IMR-90 (cell line): ENCODE measurements at regions not wholly inside any gene's neighbourhood (a gene's known extent, or its start where the extent isn't known, plus 50 kb on each side); places are given as distances from the start of the nearest gene placed in this dataset.

ENCODE experiments used
- CEBPB ChIP-seq: IDR thresholded peaks from 2 replicates; pipeline ENCODE4 v1.6.1; 2012; ENCODE audit warnings: low read depth, low read length, improper control_type of control experiment
- CTCF ChIP-seq: conservative IDR thresholded peaks from 2 replicates; pipeline ENCODE4 v1.5.1; 2012; ENCODE audit warnings: mild to moderate bottlenecking, low read depth, low read length, improper control_type of control experiment
- ELK1 ChIP-seq: fragments of 150-350 bp; IDR thresholded peaks from 2 replicates; pipeline ENCODE4 v1.6.1; 2016; ENCODE audit warnings: low read depth, mild to moderate bottlenecking, low read length, moderate library complexity, borderline replicate concordance
- FOS ChIP-seq: fragments of 150-350 bp; IDR thresholded peaks from 2 replicates; pipeline ENCODE4 v1.6.1; 2016; ENCODE audit warnings: low read depth, low read length
- RAD21 ChIP-seq: IDR thresholded peaks from 2 replicates; pipeline ENCODE4 v1.6.1; 2012; ENCODE audit warnings: low read length, improper control_type of control experiment
- RCOR1 ChIP-seq: IDR thresholded peaks from 2 replicates; pipeline ENCODE4 v1.6.1; 2012; ENCODE audit warnings: mild to moderate bottlenecking, low read length, improper control_type of control experiment; ENCODE audit not compliant: insufficient replicate concordance
- RFX5 ChIP-seq: IDR thresholded peaks from 2 replicates; pipeline ENCODE4 v1.8.0; 2012; ENCODE audit warnings: low read depth, mild to moderate bottlenecking, low read length, moderate library complexity
- USF2 ChIP-seq: fragments of 150-350 bp; IDR thresholded peaks from 2 replicates; pipeline ENCODE4 v1.6.1; 2017; ENCODE audit warnings: mild to moderate bottlenecking, antibody characterized with exemption, low read length, low read depth

GRCh38 chr3:157939166-157939565 lies 167.1 kb downstream of the SHOX2 start:
- TF ChIP-seq RCOR1 (no peak), RAD21 (no peak), CTCF (no peak), USF2 (no peak), CEBPB (no peak), RFX5 (no peak), FOS (no peak), ELK1 (no peak)
